PC-3 (cell line): ENCODE measurements at regions not wholly inside any gene's neighbourhood (a gene's known extent, or its start where the extent isn't known, plus 50 kb on each side); places are given as distances from the start of the nearest gene placed in this dataset.

ENCODE experiments used
- ATAC-seq: fragments of 200-7000 bp; cut with Tn5 transposase; 2 replicates; pipeline ENCODE4 v1.9.1; 2020; ENCODE audit warnings: mild to moderate bottlenecking, moderate library complexity
- BruUV-seq: library from RNA; stranded (reverse); fragments of 400-500 nt; replicated peaks from 2 replicates; lab custom pipeline; 2021; lab: Mats Ljungman, UMichigan
- CTCF ChIA-PET: fragments of 300-600 bp; sonication (Branson Sonifier 250); formaldehyde crosslinking; loops from one replicate; lab custom pipeline; 2022; ENCODE audit warnings: antibody characterized with exemption; lab: Charles Lee
- POLR2A ChIA-PET: fragments of 300-600 bp; sonication (Branson Sonifier 250); formaldehyde crosslinking; loops from one replicate; lab custom pipeline; 2022; ENCODE audit warnings: antibody characterized with exemption; ENCODE audit not compliant: unreplicated experiment; lab: Charles Lee
- DNase-seq: peaks from one replicate; pipeline ENCODE4 v3.0.0-alpha.2; 2015
- H2AFZ ChIP-seq: fragments of 300-600 bp; sonication (generic); 2 replicates; pipeline ENCODE4 v1.6.0; 2016; ENCODE audit warnings: antibody characterized with exemption, low read length
- H3F3A ChIP-seq: fragments of 300-600 bp; sonication (generic); one replicate; pipeline ENCODE4 v1.6.0; 2017; ENCODE audit warnings: antibody characterized with exemption, low read length, control low read depth, mild to moderate bottlenecking; ENCODE audit not compliant: unreplicated experiment
- H3K27ac ChIP-seq: fragments of 300-600 bp; sonication (generic); 2 replicates; pipeline ENCODE4 v1.5.1; 2016; ENCODE audit warnings: mild to moderate bottlenecking, low read length
- H3K27me3 ChIP-seq: fragments of 300-600 bp; sonication (generic); 2 replicates; pipeline ENCODE4 v1.6.1; 2016; ENCODE audit warnings: low read length, mixed read lengths
- H3K36me3 ChIP-seq: fragments of 300-600 bp; sonication (generic); 2 replicates; pipeline ENCODE4 v1.6.1; 2016; ENCODE audit warnings: low read depth, mixed run types, low read length, mixed read lengths
- H3K4me1 ChIP-seq: fragments of 300-600 bp; sonication (generic); 2 replicates; pipeline ENCODE4 v1.5.1; 2016; ENCODE audit warnings: low read length; ENCODE audit not compliant: insufficient read depth
- H3K4me2 ChIP-seq: fragments of 300-600 bp; sonication (generic); 2 replicates; pipeline ENCODE4 v1.6.0; 2016; ENCODE audit warnings: low read length
- H3K4me3 ChIP-seq: fragments of 300-600 bp; sonication (generic); 2 replicates; pipeline ENCODE4 v1.5.1; 2016; ENCODE audit warnings: mild to moderate bottlenecking, low read length, mixed read lengths
- H3K79me2 ChIP-seq: fragments of 300-600 bp; sonication (generic); 2 replicates; pipeline ENCODE4 v1.6.1; 2017; ENCODE audit warnings: low read length, mixed read lengths
- H3K9ac ChIP-seq: fragments of 300-600 bp; sonication (generic); 2 replicates; pipeline ENCODE4 v1.6.0; 2016; ENCODE audit warnings: mild to moderate bottlenecking, low read length
- H3K9me2 ChIP-seq: fragments of 300-600 bp; sonication (generic); replicated peaks from 2 replicates; pipeline ENCODE4 v1.6.1; 2016; ENCODE audit warnings: mixed run types, low read length, mixed read lengths
- H3K9me3 ChIP-seq: fragments of 300-600 bp; sonication (generic); 2 replicates; pipeline ENCODE4 v1.6.1; 2016; ENCODE audit warnings: low read length, mixed read lengths
- H4K20me1 ChIP-seq: fragments of 300-600 bp; sonication (generic); 2 replicates; pipeline ENCODE4 v1.6.1; 2016; ENCODE audit warnings: low read length, mixed read lengths
- CTCF ChIP-seq: fragments of 300-600 bp; sonication (generic); conservative IDR thresholded peaks from 2 replicates; pipeline ENCODE4 v1.5.1; 2017; ENCODE audit warnings: antibody characterized with exemption, low read depth, mild to moderate bottlenecking, low read length
- EZH2 ChIP-seq: fragments of 300-600 bp; sonication (generic); IDR thresholded peaks from one replicate; pipeline ENCODE4 v1.6.1; 2017; ENCODE audit warnings: antibody characterized with exemption, mild to moderate bottlenecking, low read length; ENCODE audit not compliant: unreplicated experiment
- EZH2phosphoT487 ChIP-seq: fragments of 300-600 bp; sonication (generic); IDR thresholded peaks from 2 replicates; pipeline ENCODE4 v1.6.1; 2018; ENCODE audit warnings: mild to moderate bottlenecking, antibody characterized with exemption, low read length, borderline replicate concordance
- intact Hi-C: fragments of 100-400 bp; cut with micrococcal nuclease; formaldehyde crosslinking; loops from 2 replicates; pipeline ENCODE4 v1.9.0; 2023

GRCh38 chr15:95363646-95364045 lies 966.9 kb upstream of the NR2F2 start:
- DNase-seq: no peak
- ChIA-PET CTCF (no interaction called here), POLR2A (interaction anchor here (0.7 kb wide), 1 partner anchor 116 kb away, joined by 4 read pairs; no protein-coding TSS in a partner anchor)
- Histone ChIP-seq H3K4me2 (no peak overlapping the region), H3K27me3 (no peaks in the 10 kb centered on the region), H3K9me2 (no peaks in the 10 kb centered on the region), H3K4me1 (no peaks in the 10 kb centered on the region), H3K9ac (no peak overlapping the region), H2AFZ (no peak overlapping the region), H4K20me1 (no peaks in the 10 kb centered on the region), H3K79me2 (no peaks in the 10 kb centered on the region), H3K4me3 (no peak overlapping the region), H3K27ac (no peak overlapping the region), H3F3A (no peaks in the 10 kb centered on the region), H3K9me3 (peaks cover 7% of the 10 kb centered on the region; the same call in 1 of the 2 replicates), H3K36me3 (no peaks in the 10 kb centered on the region)
- no TSS peak for BruUV-seq
- no peak for TF ChIP-seq EZH2phosphoT487
- no peak for TF ChIP-seq CTCF
- no peak for TF ChIP-seq EZH2
- intact Hi-C loops: no loop called here
- no peak for ATAC-seq

- no peak overlapping the region for H3K4me2 ChIP-seq
These were observed 964.9 kb upstream of the NR2F2 start for GRCh38 chr15:95365511-95366107.

More at GRCh38 chr15:95365511-95366107, 964.9 kb upstream of the NR2F2 start:
- Histone ChIP-seq H3K27ac (no peak overlapping the region), H3K9me3 (peaks cover 7% of the 10 kb centered on the region; the same call in 1 of the 2 replicates), H3K79me2 (no peaks in the 10 kb centered on the region), H3F3A (no peaks in the 10 kb centered on the region), H3K27me3 (no peaks in the 10 kb centered on the region), H3K9me2 (no peaks in the 10 kb centered on the region), H3K4me1 (no peaks in the 10 kb centered on the region), H2AFZ (no peak overlapping the region), H3K36me3 (no peaks in the 10 kb centered on the region), H3K9ac (no peak overlapping the region), H3K4me3 (no peak overlapping the region), H4K20me1 (no peaks in the 10 kb centered on the region)
- BruUV-seq: no TSS peak
- intact Hi-C loops: no loop called here
- no peak for ATAC-seq
- DNase-seq: no peak
- POLR2A ChIA-PET: no interaction called here
- CTCF ChIA-PET: no interaction called here
- TF ChIP-seq EZH2 (no peak), EZH2phosphoT487 (no peak), CTCF (no peak)
